T47D (cell line): ENCODE measurements at regions not wholly inside any gene's neighbourhood (a gene's known extent, or its start where the extent isn't known, plus 50 kb on each side); places are given as distances from the start of the nearest gene placed in this dataset.

Source experiments
- DNase-seq, 2 experiments: peaks; one replicate each; pipeline versions ENCODE4 v3.0.0 to v3.0.0-alpha.2; 2011 to 2012; ENCODE audit warnings: low read depth in 1 of 2, low spot score in 1 of 2
- JUND ChIP-seq: IDR thresholded peaks from 2 replicates; pipeline ENCODE4 v1.6.1; 2012; ENCODE audit warnings: low read depth
- in situ Hi-C: cut with HindIII; loops from 2 replicates; pipeline ENCODE4 v1.10.0; 2016; ENCODE audit warnings: low sequenced_read_pairs, low pct_unique_long_range_greater_than_20kb

DNA sequence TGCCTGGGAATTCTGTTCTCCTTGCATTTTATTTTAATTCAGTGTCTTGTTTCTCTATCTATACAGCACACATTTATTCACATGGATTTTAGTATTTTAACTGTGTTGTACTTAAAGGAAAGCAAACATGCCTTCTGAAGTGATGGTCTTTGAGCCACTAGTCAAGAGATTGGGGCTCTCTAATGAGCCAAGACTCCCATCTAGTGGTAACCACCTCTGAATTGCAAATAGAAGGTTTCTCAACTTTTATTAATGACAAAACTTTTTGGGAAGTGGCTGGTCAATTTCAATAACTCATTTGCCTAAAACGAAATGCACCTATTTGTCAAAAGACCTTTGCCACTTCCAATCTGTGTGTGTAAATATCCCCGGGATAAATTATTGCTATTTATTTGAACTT is 199.6 kb downstream of the LTN1 start:
- peak in 1 of 2 experiments; percentile 19 for DNase-seq
- in situ Hi-C loops = no loop called here
- TF ChIP-seq JUND = no peak

DNA sequence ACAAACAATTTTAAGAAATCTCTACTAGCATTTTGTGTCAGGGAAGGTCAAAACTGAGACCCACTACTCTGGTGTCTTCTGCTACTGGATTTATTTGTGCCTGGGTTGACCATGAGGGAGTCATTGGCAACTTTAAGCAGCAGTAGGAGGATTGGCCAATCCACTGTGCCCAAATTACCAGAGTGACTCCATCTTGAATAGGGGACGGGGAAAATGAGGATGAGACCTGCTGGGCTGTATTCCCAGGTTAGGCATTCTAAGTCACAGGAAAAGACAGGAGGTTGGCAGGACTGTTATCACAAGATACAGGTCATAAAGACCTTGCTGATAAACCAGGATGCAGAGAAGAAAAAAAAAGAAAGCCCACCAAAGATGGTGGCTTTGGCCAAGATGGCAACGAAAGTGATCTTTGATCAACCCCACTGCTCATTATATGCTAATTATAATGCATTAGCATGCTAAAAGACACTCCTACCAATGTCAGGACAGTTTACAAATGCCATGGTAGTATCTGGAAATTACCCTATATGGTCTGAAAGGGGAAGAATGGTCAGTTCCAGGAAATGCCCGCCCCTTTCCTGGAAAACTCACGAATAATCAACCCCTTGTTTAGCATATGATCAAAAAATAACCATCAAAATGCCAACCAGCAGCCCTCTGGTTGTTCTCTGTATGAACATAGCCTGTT is 200.9 kb downstream of the LTN1 start:
- no peak for DNase-seq
- no peak for TF ChIP-seq JUND

DNA sequence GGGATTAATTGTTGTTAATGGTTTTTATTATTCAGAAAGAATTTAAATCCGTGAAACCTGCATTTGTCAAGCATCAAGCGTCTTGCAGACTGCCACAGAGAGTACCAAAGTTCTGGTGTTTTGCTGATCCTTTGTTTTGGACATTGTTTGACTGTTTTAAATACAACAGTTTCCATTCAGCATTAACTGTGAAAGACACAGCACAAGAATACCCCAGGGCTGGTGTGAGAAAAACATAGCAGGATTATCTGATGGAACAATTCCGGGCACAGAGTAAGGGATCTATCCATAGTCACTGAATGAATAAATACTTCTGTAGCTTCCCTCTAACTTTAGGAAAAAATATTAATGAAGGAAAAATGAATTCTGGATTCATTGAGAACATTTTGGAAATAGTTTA is 202.3 kb downstream of the LTN1 start:
- DNase-seq = no peak
- no peak for TF ChIP-seq JUND
- in situ Hi-C loops = no loop called here

More for the DNA sequence above, 200.9 kb downstream of the LTN1 start:
- in situ Hi-C loops = no loop called here

DNA sequence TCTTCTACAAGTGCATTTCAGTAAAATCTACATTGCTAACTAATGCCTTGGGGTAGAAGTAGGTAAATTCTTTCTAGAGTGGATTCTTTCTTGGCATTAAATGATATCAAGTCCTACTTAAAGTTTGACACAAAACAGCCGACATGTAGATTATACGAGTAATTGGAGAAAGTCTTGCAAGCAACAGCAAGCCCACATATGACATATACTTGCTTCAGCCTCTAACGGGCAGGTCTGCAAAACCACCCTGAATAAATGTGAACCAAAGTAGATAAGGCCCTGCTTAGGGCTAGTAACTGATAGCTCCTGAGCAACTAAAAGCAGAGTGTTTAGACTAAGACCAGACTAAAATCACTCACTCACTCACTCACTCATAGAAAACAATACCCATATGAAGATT is 203.2 kb downstream of the LTN1 start:
- no peak for DNase-seq
- TF ChIP-seq JUND = no peak
- in situ Hi-C loops = no loop called here

DNA sequence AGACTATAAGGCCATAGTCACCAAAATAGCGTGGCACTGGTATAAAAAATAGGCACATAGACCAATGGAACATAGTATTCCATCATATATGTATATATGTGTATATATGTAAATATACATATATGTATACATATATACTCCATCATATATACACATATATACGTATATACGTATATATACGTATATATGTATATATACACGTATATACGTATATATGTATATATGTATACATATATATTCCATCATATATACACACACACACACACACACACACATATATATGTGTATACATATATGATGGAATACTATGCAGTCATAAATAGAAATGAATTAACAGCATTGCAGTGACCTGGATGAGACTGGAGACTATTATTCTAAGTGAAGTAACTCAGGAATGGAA is 204.6 kb downstream of the LTN1 start:
- in situ Hi-C loops = no loop called here

DNA sequence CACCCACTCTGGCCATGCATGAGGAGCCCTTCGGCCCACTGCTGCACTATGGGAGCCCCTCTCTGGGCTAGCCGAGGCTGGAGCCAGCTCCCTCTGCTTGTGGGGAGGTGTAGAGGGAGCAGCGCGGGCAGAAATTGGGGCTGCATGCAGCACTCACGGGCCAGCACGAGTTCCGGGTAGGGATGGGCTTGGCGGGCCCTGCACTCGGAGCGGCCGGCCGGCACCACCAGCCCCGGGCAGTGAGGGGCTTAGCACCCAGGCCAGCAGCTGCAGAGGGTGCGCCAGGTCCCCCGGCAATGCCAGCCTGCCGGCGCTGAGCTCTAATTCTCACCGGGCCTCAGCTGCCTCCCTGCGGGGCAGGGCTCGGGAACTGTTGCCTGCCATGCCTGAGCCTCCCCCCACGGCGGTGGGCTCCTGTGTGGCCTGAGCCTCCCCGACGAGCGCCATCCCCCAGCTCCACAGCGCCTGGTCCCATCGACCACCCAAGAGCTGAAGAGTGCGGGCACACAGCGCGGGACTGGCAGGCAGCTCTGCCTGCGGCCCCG is 209.0 kb downstream of the LTN1 start:
- no peak for DNase-seq
- in situ Hi-C loops = no loop called here
- TF ChIP-seq JUND = no peak

More for the DNA sequence above, 204.6 kb downstream of the LTN1 start:
- no peak for TF ChIP-seq JUND
- DNase-seq = no peak

DNA sequence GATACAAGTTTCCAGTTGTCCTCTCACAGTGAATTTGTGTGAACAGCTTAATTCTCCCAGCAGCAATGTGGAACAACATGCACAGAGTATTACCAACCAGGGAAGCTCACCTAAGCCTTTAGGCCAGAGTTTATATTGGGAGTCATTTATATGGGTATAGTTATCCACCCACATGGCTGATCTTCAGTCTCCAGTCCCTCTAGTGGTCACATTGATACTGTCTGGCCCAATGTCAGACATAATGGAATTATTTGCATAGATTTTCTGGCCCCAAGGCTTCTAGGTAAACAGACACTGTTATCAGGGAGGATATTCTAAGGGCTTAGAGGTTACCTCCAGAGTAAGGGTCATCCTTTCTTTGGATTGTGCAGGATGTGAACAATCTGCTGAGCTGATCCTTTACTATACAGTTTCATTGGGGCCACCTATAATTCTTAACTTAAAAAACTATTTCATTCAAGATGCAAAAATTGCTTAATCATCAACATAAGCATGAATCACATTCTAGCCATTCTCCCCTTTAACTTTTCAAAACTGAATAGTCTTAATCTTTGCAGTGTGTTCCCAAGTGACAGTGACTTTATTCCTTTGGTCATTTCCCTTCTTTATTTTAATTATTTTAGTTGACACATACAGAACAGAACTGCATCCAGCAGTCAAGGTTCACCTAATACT is 210.9 kb downstream of the LTN1 start:
- DNase-seq = peak in 1 of 2 experiments; percentile 21
- in situ Hi-C loops = no loop called here
- no peak for TF ChIP-seq JUND

DNA sequence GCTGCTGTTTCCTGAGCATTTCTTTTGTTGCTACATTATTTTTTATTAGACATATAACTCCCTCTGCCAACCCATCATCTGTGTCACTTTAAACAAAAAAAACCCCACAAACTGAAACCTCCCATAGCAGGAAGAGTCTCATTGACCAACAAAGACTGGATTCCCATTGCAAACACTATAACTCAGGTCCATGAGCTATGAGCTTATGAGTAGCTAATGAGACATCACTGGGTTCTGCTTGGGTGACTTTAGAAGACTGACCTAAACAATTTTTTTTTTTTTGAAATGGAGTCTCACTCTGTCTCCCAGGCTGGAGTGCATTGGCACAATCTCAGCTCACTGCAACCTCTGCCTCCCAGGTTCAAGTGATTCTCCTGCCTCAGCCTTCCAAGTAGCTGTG is 212.8 kb downstream of the LTN1 start:
- in situ Hi-C loops = no loop called here
- TF ChIP-seq JUND = no peak
- no peak for DNase-seq

DNA sequence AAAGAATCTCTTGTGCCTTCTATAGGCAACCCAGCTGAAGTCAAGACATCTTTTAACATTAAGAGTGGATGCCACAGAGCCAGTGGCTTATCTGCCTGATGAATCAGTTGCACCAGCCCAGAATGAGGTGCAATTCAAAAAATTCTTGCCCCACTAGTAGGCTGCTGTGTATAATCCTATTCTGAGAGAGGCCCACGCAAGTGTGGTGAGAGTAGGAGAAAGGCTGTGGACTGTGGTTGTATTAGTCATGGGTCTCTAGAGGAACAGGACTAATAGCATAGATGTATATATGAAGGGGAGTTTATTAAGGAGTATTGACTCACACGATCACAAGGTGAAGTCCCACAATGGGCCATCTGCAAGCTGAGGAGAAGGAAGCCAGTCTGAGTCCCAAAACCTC is 216.4 kb downstream of the LTN1 start:
- no peak for TF ChIP-seq JUND
- no peak for DNase-seq
- in situ Hi-C loops = no loop called here

DNA sequence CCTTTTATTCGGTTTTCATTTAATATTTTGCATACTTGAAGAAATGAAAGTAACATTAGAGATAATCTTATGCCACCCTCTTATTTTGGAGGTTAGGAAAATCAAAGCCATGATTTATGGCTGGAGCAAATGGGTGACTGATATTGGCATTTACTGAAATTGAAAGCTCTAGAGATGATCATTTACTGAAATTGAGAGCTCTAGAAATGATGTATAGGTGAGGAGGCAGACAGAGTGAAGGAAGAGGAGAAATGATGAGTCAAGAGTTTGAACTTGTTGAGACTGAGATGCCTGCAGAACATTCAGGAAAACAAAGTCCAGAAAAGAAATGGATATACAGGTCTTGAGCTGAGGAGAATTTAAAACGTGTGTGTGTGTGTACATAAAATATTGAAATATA is 217.6 kb downstream of the LTN1 start:
- DNase-seq = no peak
- TF ChIP-seq JUND = no peak
- in situ Hi-C loops = no loop called here

DNA sequence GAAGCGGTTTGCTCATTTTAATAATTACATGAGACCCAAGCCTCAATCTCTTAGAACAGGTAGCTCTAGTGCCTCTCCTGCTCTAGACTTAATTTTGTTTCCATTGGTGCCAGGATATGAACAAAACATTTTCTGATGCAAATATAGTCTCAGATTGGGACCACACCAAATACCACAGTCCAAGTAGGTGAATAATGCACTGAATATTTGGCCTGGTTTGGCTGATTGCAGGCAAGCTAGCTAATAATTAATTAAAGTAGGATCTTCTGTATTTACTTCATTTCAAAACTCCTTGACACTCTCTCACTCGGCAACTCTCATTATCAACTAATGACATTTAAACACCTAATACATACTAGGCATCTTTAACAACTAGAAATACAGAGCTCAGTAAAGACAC is 219.6 kb downstream of the LTN1 start:
- in situ Hi-C loops = no loop called here
- no peak for TF ChIP-seq JUND

DNA sequence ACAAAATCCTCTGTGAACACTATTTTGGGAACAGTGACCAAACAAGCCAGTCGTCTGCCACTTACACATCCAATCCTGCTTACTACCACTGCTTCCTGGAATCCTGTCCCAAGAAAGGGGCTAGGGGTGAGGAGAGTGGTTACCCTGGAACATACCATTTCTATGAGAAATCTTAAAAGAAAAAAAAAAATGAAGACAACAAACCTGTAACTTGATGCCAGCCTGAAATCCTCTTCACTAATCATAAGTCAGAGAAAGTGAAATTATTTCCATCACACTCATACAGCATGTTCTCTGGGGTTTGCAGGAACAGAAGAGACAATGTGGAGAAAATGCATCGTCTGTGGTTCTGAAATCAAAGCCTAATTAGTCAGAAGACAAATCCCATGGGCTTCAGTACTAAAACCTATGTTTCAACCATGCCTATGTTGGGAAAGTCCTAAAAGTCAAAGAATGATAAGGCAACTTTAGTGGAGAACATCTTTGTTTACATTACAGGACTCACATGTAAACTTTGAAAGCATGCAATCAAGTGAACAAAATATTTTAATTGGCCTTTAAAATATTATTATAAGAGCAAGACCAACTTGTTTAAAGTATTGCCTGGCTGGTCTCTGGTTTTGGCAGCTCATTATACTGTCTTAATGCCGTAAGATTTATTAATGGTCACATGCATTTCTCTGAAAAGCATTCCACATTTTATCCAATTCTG is 220.7 kb downstream of the LTN1 start:
- no peak for TF ChIP-seq JUND
- DNase-seq = no peak
- in situ Hi-C loops = no loop called here

More for the DNA sequence above, 219.6 kb downstream of the LTN1 start:
- no peak for DNase-seq
